GM21447 (cell line): ENCODE measurements at regions not wholly inside any gene's neighbourhood (a gene's known extent, or its start where the extent isn't known, plus 50 kb on each side); places are given as distances from the start of the nearest gene placed in this dataset.

Source experiments
- ATAC-seq: cut with Tn5 transposase; IDR thresholded peaks from one replicate; pipeline ENCODE4 v1.9.1; 2021; ENCODE audit not compliant: unreplicated experiment

GRCh38 chr22:47716890-47717615, 954.6 kb downstream of the TBC1D22A start:
- no peak for ATAC-seq

- ATAC-seq = no peak
Measured at GRCh38 chr22:47715866-47716578, 953.6 kb downstream of the TBC1D22A start.

- ATAC-seq = no peak
Measured at GRCh38 chr22:47713941-47714340, 951.5 kb downstream of the TBC1D22A start.

DNA sequence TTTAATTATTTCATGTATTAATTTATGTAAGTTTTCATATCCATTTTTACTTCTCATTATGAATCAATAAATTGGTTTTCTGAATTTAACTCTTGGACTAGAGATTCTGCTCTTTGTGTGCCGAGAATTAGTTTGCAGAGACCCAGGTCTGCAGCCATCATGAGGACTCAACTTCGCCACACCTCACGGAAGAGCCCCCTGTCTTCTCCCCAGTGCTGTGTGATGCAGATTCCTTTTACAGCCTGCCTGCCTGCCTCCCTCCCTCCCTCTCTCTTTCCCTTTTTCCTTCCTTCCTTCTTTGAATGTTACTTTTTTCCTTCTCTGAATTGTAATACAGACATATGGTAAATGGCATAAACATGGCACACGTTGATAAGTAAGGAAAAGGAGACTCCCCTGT, 947.7 kb downstream of the TBC1D22A start:
- no peak for ATAC-seq

DNA sequence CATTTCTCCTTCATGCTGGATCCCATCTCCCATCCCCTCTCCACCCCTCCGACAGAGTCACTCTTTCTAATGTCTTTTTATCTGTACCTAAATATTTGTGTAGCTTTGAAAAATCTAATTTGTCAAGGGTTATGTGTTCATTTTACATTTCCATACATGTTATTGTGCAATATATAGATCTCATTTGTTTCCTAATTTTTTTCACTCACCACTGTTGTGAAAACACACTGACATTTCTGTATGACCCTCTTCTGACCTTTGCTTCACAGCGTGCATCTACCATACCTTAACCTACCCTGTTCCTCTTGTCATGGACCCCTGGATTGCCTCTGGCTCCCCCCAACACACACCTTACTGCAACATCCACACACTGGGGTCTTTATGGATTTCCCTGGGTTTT, 942.9 kb downstream of the TBC1D22A start:
- no peak for ATAC-seq

DNA sequence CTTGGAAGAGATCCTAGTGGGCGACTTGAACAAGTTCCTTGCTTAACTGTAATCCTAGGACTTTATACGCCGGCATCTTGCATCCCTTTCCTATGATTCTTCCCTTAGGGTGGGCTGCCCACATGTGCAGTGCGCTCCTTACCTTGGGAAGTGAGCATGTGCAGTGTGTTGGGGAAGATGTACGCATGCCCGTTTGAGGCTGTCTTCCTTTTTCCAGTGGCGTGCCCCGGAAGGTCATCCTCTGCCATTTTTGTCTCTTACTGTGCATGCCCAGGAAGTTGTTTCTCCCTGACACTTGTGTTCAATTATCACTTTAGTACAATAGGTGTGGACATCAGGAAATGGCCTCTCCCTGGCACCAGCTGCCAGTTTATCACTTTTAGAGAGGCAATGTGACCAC, 936.5 kb downstream of the TBC1D22A start:
- ATAC-seq = no peak

DNA sequence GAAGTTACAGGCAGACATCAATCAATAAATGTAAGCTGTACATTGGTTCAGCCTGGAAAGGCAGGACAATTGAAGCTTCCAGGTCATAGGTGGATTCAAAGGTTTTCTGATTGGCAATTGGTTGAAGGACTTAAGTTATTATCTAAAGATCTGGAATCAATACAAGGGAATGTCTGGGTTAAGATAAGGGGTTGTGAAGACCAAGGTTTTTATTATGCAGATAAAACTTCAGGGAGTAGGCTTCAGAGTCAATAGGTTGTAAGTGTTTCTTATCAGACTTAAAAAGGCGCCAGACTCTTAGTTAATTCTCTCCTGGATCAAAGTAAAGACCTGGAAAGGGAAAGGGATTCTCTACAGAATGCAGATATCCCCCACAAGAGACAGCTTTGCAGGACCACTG, 935.4 kb downstream of the TBC1D22A start:
- ATAC-seq = no peak

GRCh38 chr22:47696776-47697175, 934.3 kb downstream of the TBC1D22A start:
- ATAC-seq = no peak

GRCh38 chr22:47695176-47695575, 932.7 kb downstream of the TBC1D22A start:
- no peak for ATAC-seq

- no peak for ATAC-seq
Measured at GRCh38 chr22:47694536-47695130, 932.2 kb downstream of the TBC1D22A start.

DNA sequence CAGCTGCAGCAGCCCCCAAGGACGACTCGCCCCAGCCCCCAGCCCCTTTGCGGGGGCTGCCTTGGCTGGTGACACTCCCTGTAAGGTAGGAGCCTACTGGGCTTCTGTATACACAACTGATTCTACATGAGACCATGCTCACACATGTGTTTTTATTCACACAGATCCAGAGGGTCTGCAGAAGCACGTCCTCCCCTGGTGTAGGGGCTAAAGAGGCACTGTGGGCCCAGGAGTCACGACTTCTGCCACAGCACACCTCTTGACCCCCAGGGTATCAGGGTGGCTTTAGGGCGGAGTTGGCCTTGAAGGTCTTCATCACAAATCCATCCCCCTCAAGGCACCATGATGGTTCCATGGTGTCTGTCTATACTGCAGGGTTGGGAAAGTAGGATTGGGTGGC, 931.2 kb downstream of the TBC1D22A start:
- no peak for ATAC-seq

DNA sequence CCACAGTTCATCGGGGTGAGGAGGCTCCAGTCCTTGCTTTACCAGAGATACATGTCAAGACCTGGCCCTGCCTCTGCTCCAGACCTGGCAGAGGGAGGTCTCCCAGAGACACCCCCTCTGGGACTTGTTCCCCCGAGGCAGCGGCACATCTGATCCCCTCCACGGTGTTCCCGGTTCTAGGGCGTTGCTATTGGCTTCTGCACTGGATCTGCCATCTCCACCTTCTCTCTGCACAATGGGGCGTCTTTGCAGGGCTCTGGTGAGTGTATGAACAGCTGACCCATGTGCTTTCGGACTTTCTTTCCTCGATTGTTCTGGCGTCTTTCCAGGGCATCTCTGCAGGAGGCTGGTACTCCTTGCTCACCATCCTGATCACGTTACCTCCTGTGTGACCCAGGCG, 930.4 kb downstream of the TBC1D22A start:
- ATAC-seq = no peak

DNA sequence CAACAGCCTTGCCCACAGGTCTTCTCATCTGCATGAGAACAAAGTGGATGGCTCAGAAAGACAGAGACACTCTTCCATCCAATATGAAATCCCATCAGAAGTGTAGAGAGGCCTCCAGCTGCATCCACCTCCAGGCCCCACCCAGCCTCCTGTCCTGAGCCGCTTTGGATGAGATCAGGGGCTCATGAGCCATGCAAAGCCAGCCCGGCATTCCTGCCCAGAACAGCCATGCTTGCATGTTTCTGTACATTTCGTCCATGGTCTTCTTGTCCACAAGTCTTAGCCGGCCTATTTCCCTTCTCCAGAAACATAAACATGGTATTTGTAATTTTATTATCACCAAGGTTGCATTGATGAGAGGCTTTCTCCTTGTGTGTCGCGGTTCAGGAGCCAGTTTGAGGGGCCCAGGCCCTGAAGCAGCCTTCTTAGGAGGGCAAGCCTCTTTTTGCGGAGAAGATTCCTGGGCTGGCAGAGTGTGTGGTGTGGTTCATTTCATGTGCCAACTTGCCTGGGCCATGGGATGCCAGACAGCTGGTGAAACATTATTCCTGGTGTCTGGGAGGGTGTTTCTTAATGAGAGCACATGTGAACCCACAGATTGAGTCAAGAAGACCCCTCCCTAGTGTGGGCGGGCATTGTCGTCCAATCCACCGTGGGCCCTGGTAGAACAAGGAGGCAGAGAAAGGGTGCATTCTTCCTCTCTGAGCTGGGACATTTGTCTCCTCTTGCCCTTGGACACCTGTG, 928.9 kb downstream of the TBC1D22A start:
- ATAC-seq = no peak

DNA sequence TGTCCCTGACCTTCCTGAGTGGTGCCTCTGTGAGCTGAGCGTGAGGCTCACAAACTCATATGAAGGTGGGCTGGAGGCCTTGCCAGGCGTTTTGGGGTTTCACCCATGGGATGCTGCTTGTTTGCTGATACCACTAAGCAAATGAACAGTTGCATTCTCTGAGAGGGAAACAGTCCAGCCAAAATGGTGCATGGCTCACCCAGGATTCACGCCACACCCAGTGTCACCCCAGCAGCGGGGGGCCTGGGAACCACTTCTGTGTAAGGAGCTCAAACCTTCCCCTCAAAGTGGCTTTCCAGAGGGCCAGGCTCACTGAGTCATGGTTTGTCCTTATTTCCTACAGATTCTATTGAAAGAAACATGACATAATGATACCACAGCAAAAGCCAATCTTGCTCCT, 928.1 kb downstream of the TBC1D22A start:
- no peak for ATAC-seq

GRCh38 chr22:47690166-47690565, 927.7 kb downstream of the TBC1D22A start:
- ATAC-seq = no peak

DNA sequence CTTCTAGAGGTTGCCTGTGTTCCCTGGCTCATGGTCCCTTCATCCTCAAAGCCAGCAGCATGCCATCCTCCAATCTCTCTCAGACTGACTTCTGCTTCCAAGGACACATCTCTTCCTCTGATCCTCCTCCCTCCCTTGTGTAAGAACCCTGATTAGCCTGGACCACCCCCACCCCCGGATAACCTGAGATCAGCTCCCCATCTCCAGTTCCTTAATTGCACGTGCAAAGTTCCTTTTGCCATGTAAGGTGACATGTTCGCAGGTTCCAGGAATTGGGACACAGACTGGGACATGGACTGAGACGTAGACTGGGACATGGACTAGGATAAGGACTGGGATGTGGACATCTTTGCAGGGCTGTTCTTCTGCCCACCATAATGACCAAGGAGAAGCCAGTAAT, 925.3 kb downstream of the TBC1D22A start:
- no peak for ATAC-seq

GRCh38 chr22:47687346-47687655, 924.9 kb downstream of the TBC1D22A start:
- no peak for ATAC-seq

GRCh38 chr22:47686594-47687345, 924.3 kb downstream of the TBC1D22A start:
- ATAC-seq = no peak

- ATAC-seq = no peak
Measured at GRCh38 chr22:47681411-47682165, 919.1 kb downstream of the TBC1D22A start.

- ATAC-seq = no peak
Measured at GRCh38 chr22:47678636-47679287, 916.3 kb downstream of the TBC1D22A start.
